ENCODE measurements at regions not wholly inside any gene's neighbourhood (a gene's known extent, or its start where the extent isn't known, plus 50 kb on each side); places are given as distances from the start of the nearest gene placed in this dataset.

- no peak for DNase-seq
These were observed 812.7 kb downstream of the DCDC2C start for GRCh38 chr2:4515871-4516761.

DNA sequence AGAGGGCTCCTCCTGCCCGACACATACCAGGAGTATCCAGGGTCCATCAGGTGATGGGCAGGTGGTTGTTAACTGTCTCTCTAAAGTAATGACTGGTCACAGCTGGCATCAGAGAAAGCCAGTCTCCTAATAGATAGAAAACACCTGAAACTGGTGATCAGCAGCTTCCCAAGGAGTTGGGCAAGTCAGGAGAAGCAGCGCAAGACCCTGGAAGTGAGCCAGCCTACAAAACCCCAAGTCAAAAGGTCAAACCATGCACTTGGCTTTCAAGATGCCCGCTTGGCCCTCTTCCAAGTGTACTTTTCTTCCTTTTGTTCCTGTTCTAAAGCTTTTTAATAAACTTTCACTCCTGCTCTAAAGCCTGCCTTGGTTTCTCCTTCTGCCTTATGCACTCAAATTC lies 815.2 kb downstream of the DCDC2C start:
- DNase-seq: no peak

DNA sequence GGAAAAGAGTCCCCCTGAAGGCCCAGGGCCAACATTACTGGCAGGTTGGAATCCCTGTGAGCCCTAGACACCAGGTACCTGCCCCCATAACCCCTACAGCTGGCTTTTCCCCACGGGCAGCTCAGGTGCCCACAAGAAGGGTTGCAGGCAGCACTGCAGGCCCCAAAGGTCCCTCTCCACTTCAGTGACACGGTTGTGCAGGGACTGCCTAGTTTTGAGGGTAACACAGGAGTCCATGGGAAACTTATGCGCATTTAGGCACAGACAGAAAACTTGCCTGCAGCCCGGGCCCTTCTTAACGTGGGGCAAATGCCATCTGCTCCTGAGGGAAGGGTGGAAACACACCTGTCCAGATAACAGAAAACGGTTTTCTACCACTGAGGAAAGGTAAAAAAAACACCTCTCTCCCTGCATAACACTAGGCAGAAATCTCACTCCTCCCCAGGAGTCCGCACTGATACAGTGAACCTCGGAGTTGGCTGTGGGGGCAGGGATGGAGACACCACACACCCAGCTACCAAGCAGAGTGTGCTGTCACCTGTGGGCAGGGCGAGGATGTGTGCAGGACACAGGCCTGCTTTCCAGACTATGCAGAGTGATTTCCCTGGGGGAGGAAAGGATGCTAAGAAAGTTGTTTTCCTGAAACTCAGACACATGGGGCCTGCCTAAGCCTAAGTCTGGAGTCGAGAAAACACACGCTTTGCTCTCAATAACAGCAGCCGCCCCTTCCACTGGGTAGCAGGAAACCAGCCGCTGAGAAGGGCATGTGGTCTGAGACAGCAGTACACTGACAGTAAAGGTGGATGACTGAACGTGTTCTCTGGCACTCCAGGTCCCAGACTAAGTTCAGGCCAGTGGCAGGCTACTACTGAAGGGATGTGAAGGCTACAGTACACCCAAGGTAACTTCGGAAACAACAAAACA lies 819.4 kb downstream of the DCDC2C start:
- DNase-seq: no peak

- no peak for DNase-seq
These were observed 824.0 kb downstream of the DCDC2C start for GRCh38 chr2:4527416-4527815.

DNA sequence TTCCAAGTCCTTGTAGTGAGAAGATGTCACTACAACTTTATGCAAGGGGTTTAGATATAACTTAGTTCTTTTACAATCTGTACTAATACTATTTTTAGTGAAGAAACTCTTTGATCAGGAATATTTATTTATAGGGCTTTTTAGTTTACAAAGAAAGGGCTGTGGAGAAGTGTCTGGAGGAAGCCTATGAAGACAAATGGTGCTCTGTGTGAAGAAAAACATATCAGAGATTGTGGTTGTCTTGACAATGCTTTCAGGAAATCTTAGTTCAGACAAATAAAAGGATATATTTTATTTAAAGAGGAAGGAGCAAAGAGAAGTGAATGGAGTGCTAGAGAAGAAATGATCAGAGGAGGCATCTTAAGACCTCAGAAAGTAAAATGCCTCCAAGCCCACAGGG lies 824.9 kb downstream of the DCDC2C start:
- DNase-seq: no peak

- DNase-seq: no peak
These were observed 825.4 kb downstream of the DCDC2C start for GRCh38 chr2:4528773-4529172.

DNA sequence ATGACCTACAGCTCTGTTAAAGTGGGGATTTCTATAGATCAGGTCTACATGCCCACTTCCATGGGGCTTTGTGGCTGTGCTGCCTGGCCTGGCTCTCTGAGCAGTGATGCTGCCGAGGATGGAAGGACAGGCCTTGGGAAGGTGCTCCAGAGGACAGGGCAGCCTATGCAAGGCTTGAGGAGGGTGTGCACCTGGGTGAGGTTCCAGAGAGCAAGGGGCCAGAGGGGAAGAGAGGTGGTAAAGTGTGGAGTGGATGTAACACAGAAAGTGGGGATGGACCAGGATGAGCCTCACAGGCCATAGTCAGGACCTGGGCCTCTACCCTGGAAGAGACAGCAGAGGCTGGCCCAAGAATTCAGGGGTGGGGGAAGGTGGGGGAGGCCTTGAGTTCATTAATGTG lies 826.4 kb downstream of the DCDC2C start:
- no peak for DNase-seq

- DNase-seq: no peak
These were observed 826.9 kb downstream of the DCDC2C start for GRCh38 chr2:4530231-4530630.

- no peak for DNase-seq
These were observed 830.4 kb downstream of the DCDC2C start for GRCh38 chr2:4533806-4534205.

DNA sequence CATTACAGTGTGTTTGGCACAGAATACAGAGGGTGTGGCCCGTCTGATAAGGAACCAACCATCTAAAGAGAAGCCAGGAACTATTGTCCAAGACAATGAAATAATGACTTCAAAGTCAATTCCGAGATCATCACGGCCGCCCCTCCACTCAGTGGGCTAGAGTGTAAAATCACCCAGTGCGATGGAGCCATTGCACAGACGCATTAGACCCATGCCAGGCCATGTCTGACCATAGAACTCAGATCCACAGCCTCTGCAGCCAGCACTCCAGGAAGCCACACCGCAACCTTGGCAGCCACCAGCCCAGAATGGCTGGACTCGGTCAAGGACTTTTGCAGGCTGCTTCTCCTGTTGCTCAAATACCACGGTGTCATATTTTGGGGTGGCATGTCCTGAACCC lies 835.7 kb downstream of the DCDC2C start:
- DNase-seq: no peak

- DNase-seq: no peak
These were observed 846.4 kb downstream of the DCDC2C start for GRCh38 chr2:4549666-4550210.

- no peak for DNase-seq
These were observed 848.5 kb downstream of the DCDC2C start for GRCh38 chr2:4551691-4552474.

- DNase-seq: no peak
These were observed 849.9 kb downstream of the DCDC2C start for GRCh38 chr2:4553241-4553640.

- DNase-seq: no peak
These were observed 852.9 kb downstream of the DCDC2C start for GRCh38 chr2:4556135-4556896.

- no peak for DNase-seq
These were observed 857.8 kb downstream of the DCDC2C start for GRCh38 chr2:4561196-4561595.

DNA sequence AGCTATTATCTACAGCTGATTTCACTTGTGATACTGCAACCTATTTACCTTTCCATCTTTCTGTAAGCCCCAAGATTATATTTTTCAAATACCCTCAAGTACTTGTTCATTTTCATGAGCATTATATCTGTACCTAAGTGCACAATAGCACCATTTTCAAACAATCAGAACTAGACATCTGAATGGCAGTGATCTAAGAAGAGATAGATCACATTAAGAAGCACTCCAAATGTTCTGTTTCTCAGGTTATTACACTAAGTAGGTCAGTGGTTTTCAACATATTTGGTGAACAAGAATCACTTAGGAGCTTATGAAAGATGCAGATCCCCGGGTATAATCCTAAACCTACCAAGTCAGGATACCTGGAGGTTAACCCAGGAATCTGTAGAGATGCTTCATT lies 872.7 kb downstream of the DCDC2C start:
- no peak for DNase-seq

- DNase-seq: no peak
These were observed 876.6 kb downstream of the DCDC2C start for GRCh38 chr2:4579977-4580376.

GRCh38 chr2:4585057-4585635 lies 881.8 kb downstream of the DCDC2C start:
- no peak for DNase-seq

GRCh38 chr2:4588606-4589005 lies 885.2 kb downstream of the DCDC2C start:
- no peak for DNase-seq

GRCh38 chr2:4591261-4591660 lies 887.9 kb downstream of the DCDC2C start:
- no peak for DNase-seq

GRCh38 chr2:4597400-4597799 lies 894.0 kb downstream of the DCDC2C start:
- no peak for DNase-seq

GRCh38 chr2:4604767-4605166 lies 901.4 kb downstream of the DCDC2C start:
- DNase-seq: no peak

Measured in activated CD4-positive, CD25-positive, alpha-beta regulatory T cell treated with anti-CD3 and anti-CD28 coated beads, Interleukin-2, amount 50 U/mL, for 72 hours (primary cell).